ACHN (cell line): ENCODE measurements at regions not wholly inside any gene's neighbourhood (a gene's known extent, or its start where the extent isn't known, plus 50 kb on each side); places are given as distances from the start of the nearest gene placed in this dataset.
"Not testable (repeated sequence)": the region's sequence is repeated elsewhere in the genome, so short reads cannot be mapped to it uniquely, and the experiment has no call there.

ENCODE experiments used
- DNase-seq: peaks from one replicate; pipeline ENCODE4 v3.0.0-alpha.2; 2015
- in situ Hi-C: cut with HindIII; loops from 2 replicates; pipeline ENCODE4 v1.10.0; 2017; ENCODE audit warnings: low sequenced_read_pairs, low pct_ligation_motif_present, low pct_unique_long_range_greater_than_20kb

DNA sequence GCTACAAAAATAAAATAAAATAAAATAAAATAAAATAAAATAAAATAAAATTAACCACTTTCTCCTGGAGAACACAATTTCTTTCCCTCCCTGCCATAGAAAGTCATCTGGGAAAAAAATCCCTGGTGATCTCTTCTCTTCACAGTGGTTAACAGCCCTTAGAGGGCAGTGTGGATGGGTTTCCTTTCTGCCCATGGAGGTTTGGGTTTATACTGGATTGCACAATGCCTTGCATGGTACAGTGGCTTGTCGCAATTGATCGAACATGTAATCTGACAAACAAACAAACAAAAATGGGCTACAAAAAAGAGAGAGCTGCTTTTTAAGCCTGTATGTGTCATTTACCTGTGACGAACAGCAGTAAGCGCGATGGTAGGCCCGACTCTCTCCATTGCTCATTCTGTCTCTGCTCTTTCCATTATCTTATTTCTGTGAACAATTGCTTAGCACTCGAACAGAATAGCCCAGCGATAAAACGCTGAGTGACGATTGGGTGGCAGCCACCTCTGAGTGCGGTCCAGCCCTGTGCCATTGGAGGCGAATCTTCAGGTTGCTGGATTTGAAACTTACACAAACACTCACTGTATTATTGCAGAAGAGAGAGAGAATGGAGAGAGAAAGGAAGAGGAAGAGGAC is 166.1 kb downstream of the CD83 start:
- DNase-seq, result no peak
- in situ Hi-C loops, result no loop called here

GRCh38 chr6:14284969-14285590 is 167.5 kb downstream of the CD83 start:
- in situ Hi-C loops, result no loop called here
- DNase-seq, result no peak

DNA sequence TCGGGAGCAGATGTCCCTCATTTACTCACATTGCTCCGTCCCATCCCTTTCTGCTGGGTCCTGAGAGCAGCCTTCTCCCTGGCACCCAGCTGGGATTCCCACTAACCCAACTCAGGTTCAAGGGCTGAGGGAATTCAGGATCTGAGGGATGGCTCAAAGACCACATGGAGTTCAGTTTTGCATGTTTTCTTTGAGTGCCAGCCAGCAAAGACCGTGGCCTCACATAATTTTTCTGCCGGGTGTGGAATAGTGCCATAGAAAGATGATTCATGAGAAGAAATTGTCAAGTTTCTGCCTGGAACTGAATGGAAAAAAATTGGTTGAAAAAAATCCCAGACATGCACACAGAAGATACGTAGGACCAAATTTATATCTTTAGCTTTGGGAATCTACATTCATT is 168.6 kb downstream of the CD83 start:
- no peak for DNase-seq
- in situ Hi-C loops, result no loop called here

DNA sequence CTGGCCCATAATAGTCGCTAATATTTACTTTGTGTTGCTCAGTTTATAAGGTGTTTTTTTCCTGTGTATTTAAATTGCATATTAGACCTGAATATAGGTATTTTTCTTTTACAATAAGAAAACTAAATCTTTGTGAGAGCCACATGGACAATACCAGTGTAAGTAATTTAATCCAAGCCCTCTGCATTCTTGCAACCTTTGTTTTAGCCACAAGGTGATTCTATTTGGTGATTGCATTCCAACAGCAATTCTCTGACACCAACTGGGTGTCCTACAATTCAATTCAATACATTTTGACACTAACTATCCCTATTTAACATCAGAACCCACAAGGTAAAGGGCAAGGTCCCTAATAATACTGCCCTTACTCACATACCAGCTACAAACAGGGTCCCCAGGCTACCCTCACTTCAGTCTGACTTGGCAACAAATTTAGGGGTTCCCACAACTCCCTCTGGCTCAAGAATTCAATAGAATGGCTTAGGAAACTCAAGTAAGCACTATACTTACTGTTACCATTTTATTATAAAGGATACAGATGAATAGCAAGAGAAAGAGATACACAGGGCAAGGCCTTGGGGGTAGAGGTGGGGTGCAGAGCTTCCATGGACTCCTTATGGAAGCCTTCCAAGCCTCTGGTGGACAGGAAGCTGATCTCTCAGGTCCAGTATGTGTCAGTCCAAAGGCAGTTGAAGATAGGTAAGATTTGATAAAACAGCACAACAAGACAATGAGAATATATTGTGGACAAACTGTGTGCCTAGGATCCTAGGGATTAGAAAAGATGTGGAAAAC is 169.3 kb downstream of the CD83 start:
- no peak for DNase-seq
- in situ Hi-C loops, result no loop called here

GRCh38 chr6:14287707-14288106 is 170.1 kb downstream of the CD83 start:
- in situ Hi-C loops, result no loop called here
- no peak for DNase-seq

DNA sequence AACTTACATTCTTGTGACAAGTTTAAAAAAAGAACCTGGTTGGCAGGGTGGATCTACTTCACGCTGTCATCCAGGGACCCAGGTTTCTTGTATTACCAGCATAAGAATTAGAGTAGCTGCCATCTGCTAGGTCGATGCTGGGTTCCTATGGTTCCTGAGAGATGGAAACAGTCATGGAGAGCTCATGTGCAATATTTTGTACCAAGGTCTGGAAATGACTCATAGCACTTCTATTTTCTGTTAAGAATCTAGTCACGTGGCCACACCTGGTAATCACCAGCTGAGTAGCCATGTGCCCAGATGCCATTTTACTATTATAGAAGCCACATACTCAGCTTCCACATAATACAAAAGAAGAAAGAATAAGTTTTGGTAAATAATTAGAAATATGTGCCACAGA is 171.3 kb downstream of the CD83 start:
- no peak for DNase-seq
- in situ Hi-C loops, result no loop called here

DNA sequence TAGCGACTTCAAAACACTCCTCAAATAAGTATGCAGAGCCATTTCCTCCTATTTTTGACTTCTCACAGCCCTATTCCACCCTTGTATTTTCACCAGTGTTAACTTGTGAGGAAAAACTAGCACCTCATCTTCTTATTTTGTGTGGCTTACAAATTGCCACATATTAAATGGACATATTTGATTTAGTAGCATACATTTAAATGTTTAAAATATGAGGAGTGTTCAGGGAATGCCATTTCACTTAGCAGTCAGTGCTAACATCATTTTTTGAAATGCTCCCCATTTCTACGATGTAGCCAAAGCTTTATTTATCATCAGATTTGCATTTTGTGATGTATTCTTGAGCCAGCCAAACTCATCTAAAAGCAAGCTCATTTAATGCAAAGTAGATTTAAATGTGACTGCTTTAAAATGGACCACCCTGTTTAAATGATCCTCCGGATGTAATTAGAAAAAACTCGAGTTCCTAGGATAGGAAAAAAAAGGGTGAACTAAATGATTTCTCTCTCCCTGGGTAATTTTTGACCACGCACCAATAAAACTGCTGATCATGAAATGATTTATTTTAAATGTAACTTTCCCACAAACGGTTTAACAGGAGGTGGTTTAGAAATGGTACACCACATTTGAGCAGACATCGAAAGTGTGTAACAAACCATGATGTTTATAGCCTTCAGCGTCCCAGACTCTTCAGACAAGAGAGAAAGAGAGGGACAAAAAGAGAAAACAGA is 172.6 kb downstream of the CD83 start:
- in situ Hi-C loops, result no loop called here
- no peak for DNase-seq

DNA sequence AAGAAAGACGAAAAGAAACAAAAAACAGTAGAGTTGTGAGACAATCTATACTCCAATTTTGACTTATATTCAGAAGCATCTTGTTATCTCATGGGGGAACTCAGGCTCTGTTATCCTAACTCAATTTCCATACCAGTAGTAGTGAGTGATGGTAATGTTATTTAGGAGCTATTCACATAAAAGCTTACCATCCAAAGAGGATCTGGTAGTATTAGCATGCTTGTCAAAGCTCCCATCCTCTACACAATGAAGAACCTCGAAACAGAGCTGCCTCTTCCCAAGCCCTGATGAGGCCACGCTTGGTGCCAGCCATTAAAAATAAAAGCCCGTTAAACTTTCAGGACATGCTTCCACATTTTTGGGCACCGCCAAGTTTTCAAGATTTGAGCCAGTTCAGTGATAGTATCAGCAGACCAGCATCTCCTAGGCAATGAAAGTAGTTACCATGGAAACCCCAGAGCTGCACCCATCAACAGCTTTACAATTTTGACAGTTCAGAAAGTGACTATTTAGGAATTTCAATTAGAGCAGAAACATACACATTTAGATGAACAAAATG is 173.3 kb downstream of the CD83 start:
- in situ Hi-C loops, result no loop called here

GRCh38 chr6:14291331-14291730 is 173.8 kb downstream of the CD83 start:
- in situ Hi-C loops, result no loop called here
- no peak for DNase-seq

More for the DNA sequence above, 173.3 kb downstream of the CD83 start:
- DNase-seq, result no peak

DNA sequence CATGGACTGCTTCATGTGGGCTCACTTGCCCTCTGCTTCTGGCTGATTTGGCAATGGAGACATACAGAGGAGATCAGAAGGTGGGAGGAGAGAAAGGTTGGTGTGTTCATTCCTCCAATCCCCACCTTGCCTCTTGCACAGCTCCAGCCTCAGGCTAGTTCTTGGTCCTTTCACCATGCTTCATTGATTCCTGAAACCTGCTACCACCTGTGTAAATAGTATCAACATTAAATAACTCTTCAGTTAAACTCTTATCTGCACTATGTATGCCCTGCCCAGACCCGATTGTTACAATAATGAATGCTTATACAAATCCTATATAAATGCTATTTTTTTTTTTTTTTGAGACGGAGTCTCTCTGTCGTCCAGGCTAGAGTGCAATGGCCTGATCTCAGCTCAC is 174.5 kb downstream of the CD83 start:
- in situ Hi-C loops, result no loop called here
- DNase-seq, result no peak

- DNase-seq, result no peak
Observed at GRCh38 chr6:14294270-14294951, 176.8 kb downstream of the CD83 start.

GRCh38 chr6:14296698-14297097 is 179.1 kb downstream of the CD83 start:
- in situ Hi-C loops, DNase-seq: not testable (repeated sequence)

More at GRCh38 chr6:14294270-14294951, 176.8 kb downstream of the CD83 start:
- in situ Hi-C loops, result no loop called here

- in situ Hi-C loops, DNase-seq: not testable (repeated sequence)
Observed at GRCh38 chr6:14297118-14297517, 179.5 kb downstream of the CD83 start.

DNA sequence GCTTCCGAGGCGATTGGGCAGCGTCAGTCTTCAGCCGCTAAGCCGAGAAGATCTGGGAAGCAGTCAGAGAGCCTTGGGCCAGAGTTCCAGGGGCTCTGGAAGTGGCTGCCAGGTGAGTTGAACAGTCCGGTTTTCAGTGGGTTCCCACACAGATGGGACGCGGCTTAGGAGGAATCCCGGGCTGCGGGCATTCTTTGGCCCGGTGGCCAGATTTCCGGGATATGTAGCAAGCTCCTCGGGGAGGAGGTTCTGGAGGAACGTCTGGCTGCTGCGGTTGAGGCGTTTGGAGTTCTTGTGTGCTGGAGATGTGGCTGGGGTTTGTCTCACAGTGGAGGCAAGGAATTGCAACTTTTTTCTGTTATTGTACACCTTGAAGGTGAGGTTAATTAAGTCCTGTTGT is 182.6 kb downstream of the CD83 start:
- in situ Hi-C loops, DNase-seq: not testable (repeated sequence)

DNA sequence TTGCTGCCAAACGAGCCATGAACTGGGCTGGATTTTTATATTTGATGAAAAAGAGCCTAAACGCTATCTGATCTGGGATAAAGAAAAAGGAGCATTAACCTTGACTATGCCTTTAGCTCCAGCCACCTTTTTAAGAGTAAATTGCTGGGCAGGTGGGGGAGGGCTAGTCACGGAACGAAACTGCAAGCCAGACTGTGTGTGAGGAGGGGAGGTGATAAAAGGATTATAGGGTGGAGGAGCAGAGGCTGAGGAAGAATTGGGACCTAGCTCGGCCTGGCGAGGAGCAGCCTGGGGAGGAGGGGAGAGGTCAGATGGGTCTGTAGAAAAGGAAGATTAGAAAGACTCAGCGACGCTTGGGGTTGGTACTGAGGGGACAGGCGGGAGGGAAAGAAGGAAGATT is 183.1 kb downstream of the CD83 start:
- DNase-seq, in situ Hi-C loops: not testable (repeated sequence)

DNA sequence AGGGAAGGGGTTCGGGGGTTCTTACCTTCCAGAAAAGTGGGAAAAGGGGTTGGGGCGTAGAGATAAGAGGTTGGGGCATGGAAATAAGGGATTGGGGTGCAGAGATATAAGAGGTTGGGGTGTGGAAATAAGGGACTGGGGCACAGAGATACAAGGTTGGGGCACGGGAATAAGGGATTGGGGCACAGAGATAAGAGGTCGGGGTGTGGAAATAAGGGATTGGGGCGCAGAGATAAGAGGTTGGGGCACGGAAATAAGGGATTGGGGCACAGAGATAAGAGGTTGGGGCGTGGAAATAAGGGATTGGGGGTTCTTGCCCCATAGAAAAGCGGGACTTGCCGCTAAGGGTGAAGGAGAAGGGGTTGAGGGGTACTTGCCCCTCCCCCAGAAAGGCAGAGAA is 183.9 kb downstream of the CD83 start:
- DNase-seq, in situ Hi-C loops: not testable (repeated sequence)

- DNase-seq, result no peak
- in situ Hi-C loops, result no loop called here
Observed at GRCh38 chr6:14305131-14305530, 187.6 kb downstream of the CD83 start.

- no peak for DNase-seq
- in situ Hi-C loops, result no loop called here
Observed at GRCh38 chr6:14305624-14306023, 188.1 kb downstream of the CD83 start.
